ENCODE measurements at regions not wholly inside any gene's neighbourhood (a gene's known extent, or its start where the extent isn't known, plus 50 kb on each side); places are given as distances from the start of the nearest gene placed in this dataset.

- H3K9me3 ChIP-seq (ENCODE audit: control insufficient read depth, low read length), result no peaks in the 10 kb centered on the region
- H3K27me3 ChIP-seq (ENCODE audit: control insufficient read depth, insufficient read depth, low read length), result no peaks in the 10 kb centered on the region
- no peak overlapping the region for H3K4me2 ChIP-seq (ENCODE audit: low read length)
- H3K36me3 ChIP-seq (ENCODE audit: control insufficient read depth, insufficient read depth, low read length), result no peaks in the 10 kb centered on the region
- no peaks in the 10 kb centered on the region for H3K4me1 ChIP-seq
- no peak overlapping the region for H2AFZ ChIP-seq
- no peak overlapping the region for H3K27ac ChIP-seq
- TF ChIP-seq CTCF (IDR thresholded peaks at IDR 0.05), result no peak
- no peak overlapping the region for H3K4me3 ChIP-seq (ENCODE audit: low read depth, low read length)
- H3K9ac ChIP-seq, result no peak overlapping the region
- H3K79me2 ChIP-seq, result no peaks in the 10 kb centered on the region
Observed at GRCh38 chr4:129600898-129601297, 504.9 kb downstream of the C4orf33 start.

GRCh38 chr4:129602447-129602846, 506.5 kb downstream of the C4orf33 start:
- no peak for TF ChIP-seq CTCF (IDR thresholded peaks at IDR 0.05)
- H3K4me2 ChIP-seq (ENCODE audit: low read length), result no peak overlapping the region
- no peaks in the 10 kb centered on the region for H3K79me2 ChIP-seq
- no peaks in the 10 kb centered on the region for H3K4me1 ChIP-seq
- H2AFZ ChIP-seq, result no peak overlapping the region
- H3K9me3 ChIP-seq (ENCODE audit: control insufficient read depth, low read length), result no peaks in the 10 kb centered on the region
- H3K27me3 ChIP-seq (ENCODE audit: control insufficient read depth, insufficient read depth, low read length), result no peaks in the 10 kb centered on the region
- H3K9ac ChIP-seq, result no peak overlapping the region
- H3K27ac ChIP-seq, result no peak overlapping the region
- no peaks in the 10 kb centered on the region for H3K36me3 ChIP-seq (ENCODE audit: control insufficient read depth, insufficient read depth, low read length)
- H3K4me3 ChIP-seq (ENCODE audit: low read depth, low read length), result no peak overlapping the region

DNA sequence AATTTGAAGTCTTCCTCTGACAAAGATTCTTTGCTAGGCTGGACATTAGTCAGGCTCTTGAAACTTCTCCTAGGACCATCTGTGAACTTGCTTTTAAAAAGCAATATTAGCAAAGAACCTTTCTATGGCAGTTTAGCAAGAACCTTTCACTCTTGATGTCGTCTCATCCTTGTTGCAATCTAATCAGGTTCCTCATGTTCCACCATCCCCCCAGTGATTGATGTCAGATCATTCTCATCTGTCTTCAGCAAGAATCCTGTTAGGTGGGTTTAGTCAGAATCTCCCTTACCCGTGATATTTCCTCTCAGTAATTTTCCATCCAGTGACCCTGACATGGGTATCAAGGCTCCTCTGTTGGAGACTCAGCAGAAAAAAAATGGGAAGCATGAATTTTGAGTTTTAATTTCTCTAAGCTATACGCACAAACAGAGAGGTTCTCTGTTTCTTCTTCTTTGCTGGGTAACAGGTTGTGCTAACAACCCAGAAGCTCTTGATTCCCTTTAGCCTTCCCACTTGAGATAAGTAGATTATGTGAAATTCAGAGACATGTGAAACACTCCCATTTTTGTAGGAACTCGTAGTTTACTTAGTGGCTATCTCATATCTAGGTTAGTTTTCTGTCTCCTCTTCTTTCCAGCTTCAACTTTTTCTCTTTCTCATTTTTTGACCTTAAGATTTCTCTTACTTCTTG, 507.4 kb downstream of the C4orf33 start:
- Histone ChIP-seq H3K4me3 (ENCODE audit: low read depth, low read length) (no peak overlapping the region), H3K4me2 (ENCODE audit: low read length) (no peak overlapping the region), H2AFZ (no peak overlapping the region), H3K27me3 (ENCODE audit: control insufficient read depth, insufficient read depth, low read length) (no peaks in the 10 kb centered on the region), H3K9me3 (ENCODE audit: control insufficient read depth, low read length) (no peaks in the 10 kb centered on the region), H3K4me1 (no peaks in the 10 kb centered on the region), H3K36me3 (ENCODE audit: control insufficient read depth, insufficient read depth, low read length) (no peaks in the 10 kb centered on the region), H3K27ac (no peak overlapping the region), H3K9ac (no peak overlapping the region), H3K79me2 (no peaks in the 10 kb centered on the region)
- TF ChIP-seq CTCF (IDR thresholded peaks at IDR 0.05), result no peak

DNA sequence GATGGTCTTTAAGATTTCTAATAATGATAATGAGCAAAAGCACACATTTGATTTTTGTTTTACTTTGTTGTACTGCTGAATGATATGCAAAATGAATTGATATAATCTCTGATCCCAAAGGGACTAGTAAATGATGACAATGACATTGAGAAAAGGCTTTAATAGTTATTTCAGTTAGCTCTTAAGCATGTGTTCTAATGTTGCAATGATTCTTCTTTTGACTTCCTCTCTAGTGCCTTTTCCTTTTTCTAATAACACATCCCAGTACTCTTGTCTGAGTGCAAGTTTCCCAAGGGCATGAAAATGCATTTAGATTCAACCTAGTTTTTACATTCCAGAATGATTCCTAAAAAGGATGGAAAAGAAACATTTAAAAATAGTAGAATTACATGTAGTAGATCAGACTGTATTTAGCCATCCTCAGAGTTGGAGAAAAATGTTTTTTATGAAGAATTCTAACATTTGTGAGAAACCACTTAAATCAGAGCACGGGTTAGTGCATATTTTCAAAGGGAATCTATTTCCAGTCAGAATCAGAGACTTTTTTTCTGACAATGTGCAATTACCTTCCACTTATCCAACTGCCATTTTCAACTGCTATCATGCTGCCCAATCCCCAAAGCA, 508.8 kb downstream of the C4orf33 start:
- TF ChIP-seq CTCF (IDR thresholded peaks at IDR 0.05), result no peak
- Histone ChIP-seq H3K27me3 (ENCODE audit: control insufficient read depth, insufficient read depth, low read length) (no peaks in the 10 kb centered on the region), H3K9ac (no peak overlapping the region), H3K4me1 (no peaks in the 10 kb centered on the region), H3K27ac (no peak overlapping the region), H2AFZ (no peak overlapping the region), H3K36me3 (ENCODE audit: control insufficient read depth, insufficient read depth, low read length) (no peaks in the 10 kb centered on the region), H3K4me3 (ENCODE audit: low read depth, low read length) (no peak overlapping the region), H3K9me3 (ENCODE audit: control insufficient read depth, low read length) (no peaks in the 10 kb centered on the region), H3K4me2 (ENCODE audit: low read length) (no peak overlapping the region), H3K79me2 (no peaks in the 10 kb centered on the region)

GRCh38 chr4:129614611-129615010, 518.7 kb downstream of the C4orf33 start:
- no peak overlapping the region for H2AFZ ChIP-seq
- no peak overlapping the region for H3K9ac ChIP-seq
- H3K36me3 ChIP-seq (ENCODE audit: control insufficient read depth, insufficient read depth, low read length), result no peaks in the 10 kb centered on the region
- H3K27me3 ChIP-seq (ENCODE audit: control insufficient read depth, insufficient read depth, low read length), result no peaks in the 10 kb centered on the region
- no peak overlapping the region for H3K4me3 ChIP-seq (ENCODE audit: low read depth, low read length)
- no peaks in the 10 kb centered on the region for H3K79me2 ChIP-seq
- no peak overlapping the region for H3K27ac ChIP-seq
- no peaks in the 10 kb centered on the region for H3K4me1 ChIP-seq
- H3K4me2 ChIP-seq (ENCODE audit: low read length), result no peak overlapping the region
- TF ChIP-seq CTCF (IDR thresholded peaks at IDR 0.05), result no peak
- H3K9me3 ChIP-seq (ENCODE audit: control insufficient read depth, low read length), result no peaks in the 10 kb centered on the region
